AG20443 (cell line): ENCODE measurements at regions not wholly inside any gene's neighbourhood (a gene's known extent, or its start where the extent isn't known, plus 50 kb on each side); places are given as distances from the start of the nearest gene placed in this dataset.
A peak's percentile ranks its signal among the peaks of the same experiment; 100 is the strongest.
"Not testable (repeated sequence)": the region's sequence is repeated elsewhere in the genome, so short reads cannot be mapped to it uniquely, and the experiment has no call there.

Experiments used
- DNase-seq: peaks from one replicate; pipeline ENCODE4 v3.0.0; 2012; ENCODE audit warnings: low spot score, mixed read lengths

GRCh38 chr5:177664737-177665136 is 64.8 kb downstream of the B4GALT7 start:
- not testable (repeated sequence) for DNase-seq

GRCh38 chr5:177665172-177665571 is 65.2 kb downstream of the B4GALT7 start:
- DNase-seq: not testable (repeated sequence)

- not testable (repeated sequence) for DNase-seq
Measured at GRCh38 chr5:177665960-177666359, 66.0 kb downstream of the B4GALT7 start.

- DNase-seq: not testable (repeated sequence)
Measured at GRCh38 chr5:177671035-177671754, 71.3 kb downstream of the B4GALT7 start.

GRCh38 chr5:177671755-177672690 is 72.1 kb downstream of the B4GALT7 start:
- DNase-seq: peak; percentile 68
